ENCODE measurements at regions not wholly inside any gene's neighbourhood (a gene's known extent, or its start where the extent isn't known, plus 50 kb on each side); places are given as distances from the start of the nearest gene placed in this dataset.
"Not testable (repeated sequence)": the region's sequence is repeated elsewhere in the genome, so short reads cannot be mapped to it uniquely, and the experiment has no call there.

DNA sequence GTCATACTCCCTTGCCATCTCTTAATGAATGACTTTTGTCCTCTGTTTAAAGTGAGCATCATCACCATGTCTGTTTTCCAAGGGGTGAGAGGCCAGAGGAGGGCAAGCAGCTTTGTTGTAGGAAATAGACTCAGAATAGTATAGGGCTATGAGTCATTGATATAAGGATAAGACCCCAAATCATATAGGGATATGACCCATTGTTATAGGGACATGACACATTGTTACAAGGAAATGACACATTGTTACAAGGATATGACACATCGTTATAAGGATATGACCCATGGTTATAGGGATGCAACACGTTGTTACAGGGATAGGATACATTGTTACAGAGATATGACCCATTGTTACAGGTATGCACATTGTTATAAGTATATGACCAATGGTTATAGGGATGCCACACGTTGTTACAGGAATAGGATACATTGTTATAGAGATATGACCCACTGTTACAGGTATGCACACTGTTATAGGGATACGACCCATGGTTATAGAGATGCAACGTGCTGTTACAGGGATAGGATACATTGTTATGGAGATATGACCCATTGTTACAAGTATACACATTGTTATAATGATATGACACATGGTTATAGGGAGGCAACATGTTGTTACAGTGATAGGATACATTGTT is 311.1 kb upstream of the ADARB2 start:
- DNase-seq (ENCODE audit: low spot score), result peak; percentile 60
- no peak for FAIRE-seq

DNA sequence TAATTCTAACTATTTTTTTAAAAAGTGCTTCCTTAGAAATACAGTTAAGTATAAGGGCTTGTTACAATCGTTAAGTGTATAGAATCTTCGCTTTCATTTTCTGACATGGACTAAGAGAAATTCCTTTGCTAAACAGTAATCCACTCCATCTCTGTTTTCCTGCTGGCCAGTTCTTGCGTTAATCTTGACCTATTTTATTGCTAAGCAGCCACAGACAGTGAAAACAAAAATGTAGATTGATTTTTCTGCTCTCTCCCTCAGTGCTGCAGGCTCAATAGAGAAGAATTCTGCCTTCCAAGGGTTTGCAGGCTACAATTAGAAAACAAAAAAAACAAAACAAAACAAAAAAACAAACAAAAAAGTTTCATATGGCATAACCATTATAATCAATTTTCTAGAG is 310.4 kb upstream of the ADARB2 start:
- DNase-seq (ENCODE audit: low spot score), result no peak
- FAIRE-seq, result no peak

DNA sequence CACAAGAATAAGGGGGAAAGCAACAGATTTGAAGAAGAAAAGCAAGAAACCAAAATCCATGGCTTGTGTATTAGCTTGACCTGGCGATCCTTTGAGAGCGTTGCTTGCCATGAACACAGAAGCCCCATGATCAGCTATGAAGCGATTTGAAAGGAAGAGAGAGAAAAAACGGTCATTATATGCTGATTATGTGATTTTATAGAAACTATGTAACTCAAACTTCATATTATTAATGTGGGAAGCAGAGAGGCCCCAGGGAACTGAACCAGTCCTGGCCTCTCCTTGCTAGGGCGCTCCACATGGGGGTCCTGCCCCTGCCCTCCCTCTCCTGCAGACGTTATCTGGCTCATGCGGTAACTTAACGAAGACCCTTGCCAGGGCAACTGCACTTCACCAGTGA is 306.1 kb upstream of the ADARB2 start:
- no peak for FAIRE-seq

DNA sequence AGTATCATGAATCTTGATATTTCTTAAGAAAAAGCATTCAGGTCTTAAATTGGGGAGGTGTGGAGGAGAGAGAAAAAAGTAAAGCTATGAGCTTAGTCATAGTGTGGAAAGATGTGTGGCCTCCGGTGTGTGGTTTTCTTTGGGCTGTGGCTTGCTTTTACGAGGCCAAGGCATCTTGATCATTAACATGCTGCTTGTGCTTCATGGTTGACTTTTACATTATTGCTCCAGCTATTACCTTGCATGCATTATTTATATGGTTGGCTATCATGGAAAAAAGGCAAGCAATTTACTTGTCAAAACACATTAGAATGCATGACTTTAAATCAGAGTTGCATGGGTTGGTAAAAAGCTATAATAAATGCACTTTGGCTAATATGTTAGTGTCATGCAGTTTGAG is 300.7 kb upstream of the ADARB2 start:
- DNase-seq (ENCODE audit: low spot score), result peak; percentile 14
- FAIRE-seq, result peak; percentile 75

More for the DNA sequence above, 306.1 kb upstream of the ADARB2 start:
- no peak for DNase-seq (ENCODE audit: low spot score)

DNA sequence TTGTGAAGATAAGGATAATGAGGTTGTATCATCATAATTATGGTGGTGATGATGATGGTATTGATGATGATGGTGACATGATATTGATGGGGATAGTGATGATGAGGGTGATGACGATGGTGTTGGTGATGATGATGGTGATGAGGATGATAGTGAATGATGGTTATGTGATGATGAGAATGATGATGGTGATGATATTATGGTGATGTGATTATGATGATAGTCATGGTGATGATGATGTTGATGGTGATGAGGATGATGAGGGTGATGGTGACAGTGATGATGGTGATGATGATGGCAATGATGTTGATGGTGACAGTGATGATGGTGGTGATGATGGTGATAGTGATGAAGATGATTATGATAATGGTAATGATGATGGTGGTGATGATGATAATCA is 299.9 kb upstream of the ADARB2 start:
- no peak for DNase-seq (ENCODE audit: low spot score)
- FAIRE-seq, result no peak

DNA sequence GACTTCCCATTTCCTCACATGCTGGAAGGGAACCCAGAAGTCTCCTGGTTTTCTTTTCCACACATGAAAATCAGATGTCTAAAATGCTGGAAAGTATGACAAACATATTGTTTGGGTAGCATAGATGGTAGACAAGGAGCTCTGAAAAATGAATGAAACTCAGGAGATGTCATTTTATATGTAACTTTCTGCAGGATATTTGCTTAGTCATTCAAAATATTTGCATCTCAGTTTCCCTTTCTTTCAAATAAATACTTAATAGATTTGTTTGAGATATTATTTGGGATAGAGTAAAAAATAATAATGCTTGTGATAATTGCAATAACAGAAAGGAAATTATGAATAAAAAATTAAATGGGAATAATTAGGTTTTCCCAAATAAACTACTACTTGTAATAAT is 298.9 kb upstream of the ADARB2 start:
- DNase-seq (ENCODE audit: low spot score), result no peak
- no peak for FAIRE-seq

DNA sequence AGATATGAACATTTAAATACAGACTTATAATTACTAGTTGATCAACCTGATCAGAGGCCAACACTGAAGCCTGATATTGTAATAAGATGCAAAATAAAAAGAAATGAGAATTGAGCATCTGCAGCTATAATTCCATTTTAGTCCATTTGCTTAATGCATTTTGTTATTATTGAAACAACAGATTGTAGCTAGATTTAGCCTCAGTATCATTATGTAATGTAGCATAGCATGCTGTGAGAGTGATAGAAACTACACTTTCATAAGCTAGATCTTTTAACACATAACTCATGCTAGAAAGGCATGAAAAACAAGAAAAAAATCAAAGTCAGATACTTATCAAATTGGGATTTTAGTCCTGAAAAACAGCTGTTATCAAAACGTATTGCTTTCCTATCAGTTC is 292.7 kb upstream of the ADARB2 start:
- FAIRE-seq, result no peak

DNA sequence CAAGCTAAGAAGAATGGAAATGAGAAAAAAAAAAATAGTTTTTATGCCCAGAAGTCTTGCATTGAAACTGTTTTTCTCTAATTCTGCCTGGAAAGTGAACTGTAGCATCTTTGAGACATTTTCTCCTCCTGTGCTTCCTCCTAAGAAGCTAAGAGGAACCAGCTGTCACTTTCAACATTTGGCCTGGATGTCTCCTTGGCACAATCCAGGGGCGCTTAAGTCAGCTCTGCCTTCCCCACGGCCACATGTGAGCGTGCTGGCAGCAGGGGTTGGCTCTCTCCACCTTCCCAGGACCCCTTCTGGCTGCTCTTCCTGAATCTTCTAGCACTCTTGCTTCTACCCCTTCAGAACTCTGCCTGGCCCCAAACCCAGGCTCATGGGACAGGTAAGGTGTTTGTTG is 289.6 kb upstream of the ADARB2 start:
- no peak for FAIRE-seq
- DNase-seq (ENCODE audit: low spot score), result no peak

More for the DNA sequence above, 292.7 kb upstream of the ADARB2 start:
- no peak for DNase-seq (ENCODE audit: low spot score)

DNA sequence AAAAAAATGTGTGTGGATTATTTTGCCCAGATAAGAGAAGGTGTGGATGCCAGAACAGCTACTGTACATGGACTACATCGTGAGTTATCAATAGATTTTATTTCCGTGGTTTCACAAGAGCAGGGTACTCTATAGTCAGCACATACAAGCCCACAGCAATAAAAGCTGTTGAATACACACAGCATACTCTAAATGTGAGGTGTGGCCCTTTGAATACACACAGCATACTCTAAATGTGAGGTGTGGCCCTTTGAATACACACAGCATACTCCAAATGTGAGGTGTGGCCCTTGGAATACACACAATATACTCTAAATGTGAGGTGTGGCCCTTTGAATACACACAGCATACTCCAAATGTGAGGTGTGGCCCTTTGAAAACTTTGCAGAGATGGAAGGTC is 287.4 kb upstream of the ADARB2 start:
- FAIRE-seq; DNase-seq (ENCODE audit: low spot score): not testable (repeated sequence)

DNA sequence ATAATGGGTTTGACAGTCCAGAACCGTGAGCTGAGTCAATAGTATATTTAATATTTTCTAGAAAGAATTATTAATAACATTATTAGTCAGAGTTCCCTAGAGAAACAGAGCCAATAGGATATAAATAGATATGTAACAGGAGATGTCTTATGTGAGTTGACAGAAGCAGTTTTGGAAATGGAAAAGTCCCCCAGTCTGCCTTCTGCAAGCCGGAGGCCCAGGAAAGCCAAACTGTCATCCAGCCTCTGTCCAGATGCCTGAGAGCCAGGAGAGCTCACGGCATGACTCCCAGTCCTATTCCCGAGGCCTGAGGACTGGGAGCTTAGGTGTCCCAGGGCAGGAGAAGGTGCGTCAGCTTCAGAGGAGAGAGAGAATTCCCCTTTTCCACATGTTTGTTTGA is 286.4 kb upstream of the ADARB2 start:
- DNase-seq (ENCODE audit: low spot score) (no peak), FAIRE-seq (no peak)

DNA sequence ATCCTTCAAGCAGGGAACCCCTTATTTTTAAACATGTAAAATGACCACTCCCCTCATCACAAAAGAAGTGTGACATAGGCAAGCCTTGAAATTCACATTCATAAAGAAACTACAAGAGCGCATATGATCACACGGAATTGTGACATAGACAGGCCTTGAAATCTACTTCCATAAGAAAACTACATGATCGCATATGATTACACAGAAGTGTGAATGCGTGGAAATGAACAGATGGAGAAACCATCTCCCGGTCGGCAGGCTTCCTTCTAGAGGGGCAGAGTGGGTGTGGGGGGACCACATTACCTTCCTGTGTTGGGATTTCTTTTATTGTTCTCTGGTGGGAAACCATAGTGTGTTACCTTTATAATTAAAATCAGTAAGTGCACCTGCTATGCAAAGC is 285.1 kb upstream of the ADARB2 start:
- FAIRE-seq (no peak), DNase-seq (ENCODE audit: low spot score) (no peak)

DNA sequence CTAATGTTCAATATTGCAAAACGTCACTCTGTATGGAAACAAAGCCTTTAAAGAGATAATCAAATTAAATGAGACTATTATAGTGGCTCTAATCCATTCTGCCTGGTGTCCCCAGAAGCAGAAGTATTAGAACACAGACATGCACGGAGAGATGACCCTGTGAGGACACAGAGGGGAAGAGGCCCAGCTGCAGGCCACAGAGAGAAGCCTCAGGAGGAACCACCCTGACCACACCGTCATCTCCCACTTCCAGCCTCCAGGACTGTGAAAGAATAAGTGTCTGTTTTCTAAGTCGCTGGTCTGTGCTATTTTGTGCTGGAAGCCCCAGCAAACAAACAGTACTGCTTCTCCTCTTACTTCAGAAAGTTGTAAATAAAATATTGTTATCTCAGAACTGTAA is 283.5 kb upstream of the ADARB2 start:
- FAIRE-seq (no peak), DNase-seq (ENCODE audit: low spot score) (no peak)

DNA sequence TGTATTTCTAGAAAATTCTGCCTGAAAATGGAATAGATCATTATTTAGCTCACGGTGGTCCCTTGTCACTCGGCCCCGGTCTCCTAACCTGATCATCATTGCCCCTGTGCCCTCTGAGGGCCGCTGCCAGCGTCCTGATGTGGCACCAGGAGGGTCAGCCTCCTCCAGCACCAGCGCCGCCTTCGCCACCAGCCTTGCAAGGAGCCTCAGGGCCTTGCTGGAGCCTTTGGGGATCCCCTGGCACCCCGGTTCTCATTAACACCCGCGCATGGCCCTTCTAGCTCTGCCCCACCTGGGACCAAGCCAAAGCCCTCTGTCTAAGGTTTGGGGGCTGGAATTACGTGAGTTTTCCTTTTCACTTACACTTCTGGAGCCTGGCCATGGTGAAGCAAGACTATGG is 282.5 kb upstream of the ADARB2 start:
- no peak for FAIRE-seq

DNA sequence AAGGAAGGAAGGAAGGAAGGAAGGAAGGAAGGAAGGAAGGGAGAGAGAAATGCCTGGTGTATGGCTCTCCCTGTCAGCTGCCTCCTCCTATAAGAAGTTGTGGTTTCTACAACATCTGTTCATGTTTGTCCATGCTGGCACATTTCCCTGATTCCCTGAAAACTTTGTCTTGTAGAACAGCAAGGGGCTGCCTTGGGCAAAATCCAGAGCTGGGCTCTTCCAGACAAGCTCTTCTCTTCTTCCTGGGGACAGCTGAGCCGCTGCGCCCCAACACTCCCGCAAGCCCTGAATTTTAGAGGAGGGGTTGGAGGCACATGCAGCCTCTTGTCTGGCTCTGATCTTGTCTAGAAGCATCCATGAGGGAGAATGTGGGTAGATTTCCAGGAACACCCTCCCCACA is 282.0 kb upstream of the ADARB2 start:
- DNase-seq (ENCODE audit: low spot score) (no peak), FAIRE-seq (no peak)

More for the DNA sequence above, 282.5 kb upstream of the ADARB2 start:
- no peak for DNase-seq (ENCODE audit: low spot score)

DNA sequence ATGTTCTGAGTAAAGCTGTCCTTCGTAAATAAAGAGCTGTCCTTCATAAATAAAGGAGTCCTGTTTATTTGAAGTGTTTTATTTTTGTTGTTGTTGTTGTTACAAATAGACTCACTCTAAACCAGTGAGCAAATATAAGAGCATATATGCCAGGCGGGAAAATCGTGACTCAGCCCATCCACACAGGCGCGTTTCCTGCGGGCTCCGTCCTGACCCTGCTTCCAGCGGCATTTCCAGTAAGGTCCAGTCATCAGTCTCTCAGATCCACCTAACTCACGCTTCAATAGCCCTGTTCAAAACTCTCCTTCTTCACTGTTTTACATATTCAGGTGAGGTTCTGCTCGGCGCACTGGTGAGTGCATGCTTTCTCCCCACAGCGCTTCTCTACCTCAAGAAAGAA is 277.2 kb upstream of the ADARB2 start:
- FAIRE-seq (no peak), DNase-seq (ENCODE audit: low spot score) (no peak)

DNA sequence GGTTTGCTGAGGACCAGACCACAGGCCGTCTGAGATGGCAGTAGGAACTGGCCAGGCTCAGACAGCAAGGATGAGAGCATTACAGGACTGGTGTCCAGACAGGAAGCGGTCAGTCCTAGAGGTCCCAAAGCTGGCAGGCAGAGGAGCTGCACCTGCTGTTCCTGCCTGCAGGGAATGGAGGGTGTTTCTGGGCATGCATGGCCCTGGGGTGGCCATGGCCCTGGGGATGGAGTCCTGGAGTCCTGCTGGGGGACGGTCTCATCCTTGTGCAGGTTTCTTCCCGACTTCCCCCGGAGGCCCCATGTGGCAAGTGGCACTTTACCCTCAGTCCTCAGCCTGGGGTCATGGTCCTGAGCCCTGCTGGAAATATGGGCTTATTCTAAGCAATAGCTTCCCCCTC is 274.9 kb upstream of the ADARB2 start:
- DNase-seq (ENCODE audit: low spot score), result no peak

DNA sequence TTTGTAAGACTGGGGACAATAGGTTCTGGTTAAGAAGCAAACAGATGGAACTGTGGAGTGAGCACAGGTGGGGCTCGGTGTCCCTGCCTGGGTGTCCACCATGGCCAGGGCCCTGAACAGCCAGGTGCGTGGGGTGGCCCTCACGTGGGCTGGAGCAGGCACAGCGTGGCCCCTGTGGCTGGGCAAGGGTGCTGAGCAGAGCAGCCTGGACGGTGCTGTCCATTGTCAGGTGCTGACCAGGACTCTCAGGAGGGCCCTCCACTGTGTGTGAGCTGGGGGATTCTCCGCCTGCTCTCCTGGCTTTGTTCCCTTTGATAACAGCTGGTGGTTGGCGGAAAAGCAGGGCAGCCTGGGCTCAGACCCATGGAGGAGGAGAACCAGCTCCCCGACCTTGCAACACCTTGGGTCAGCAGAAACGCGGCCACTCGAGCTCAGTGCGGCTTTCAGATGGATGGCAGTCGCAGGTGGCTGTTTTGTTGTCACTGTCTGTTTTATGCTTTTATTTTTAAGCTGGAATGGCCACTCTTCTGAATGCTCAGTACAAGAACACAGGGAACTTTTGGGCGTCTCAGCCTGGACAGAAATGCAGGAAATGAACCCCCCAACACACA is 273.9 kb upstream of the ADARB2 start:
- no peak for DNase-seq (ENCODE audit: low spot score)
- FAIRE-seq, result no peak

More for the DNA sequence above, 274.9 kb upstream of the ADARB2 start:
- no peak for FAIRE-seq

DNA sequence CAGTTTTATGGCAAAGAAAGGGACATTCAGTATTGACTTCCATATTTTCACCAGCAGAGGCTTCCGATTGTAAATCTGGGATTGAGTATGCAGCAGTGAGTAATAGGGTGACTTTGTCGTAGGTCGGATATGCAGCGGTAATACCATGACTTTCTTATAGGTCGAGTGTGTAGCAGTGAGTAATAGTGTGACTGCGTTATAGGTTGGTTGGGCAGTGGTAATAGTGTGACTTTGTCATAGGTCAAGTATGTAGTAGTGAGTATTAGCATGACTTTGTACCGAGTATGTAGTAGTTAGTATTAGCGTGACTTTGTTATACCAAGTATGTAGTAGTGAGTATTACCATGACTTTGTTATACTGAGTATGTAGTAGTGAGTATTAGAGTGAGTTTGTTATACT is 268.2 kb upstream of the ADARB2 start:
- no peak for FAIRE-seq
- no peak for DNase-seq (ENCODE audit: low spot score)

DNA sequence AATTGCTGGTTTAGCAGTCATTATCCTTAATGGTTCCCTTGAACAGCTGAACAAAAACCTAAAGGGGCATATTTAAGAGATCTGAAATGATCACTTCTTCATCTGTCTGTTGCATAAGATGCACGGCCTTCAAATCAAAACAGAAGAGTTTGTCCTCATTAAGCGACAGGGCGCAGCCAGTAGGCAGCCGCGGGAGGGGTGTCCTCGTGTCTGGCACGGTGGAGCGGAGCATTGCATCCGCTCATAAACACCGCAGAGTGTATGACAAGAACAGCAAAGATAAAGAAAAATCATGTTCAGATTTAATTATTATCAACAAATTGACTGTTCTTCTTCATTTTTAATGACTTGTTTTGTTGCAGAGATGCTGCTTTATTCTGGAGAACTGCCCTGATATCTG is 255.6 kb upstream of the ADARB2 start:
- DNase-seq (ENCODE audit: low spot score), result no peak
- FAIRE-seq, result no peak

DNA sequence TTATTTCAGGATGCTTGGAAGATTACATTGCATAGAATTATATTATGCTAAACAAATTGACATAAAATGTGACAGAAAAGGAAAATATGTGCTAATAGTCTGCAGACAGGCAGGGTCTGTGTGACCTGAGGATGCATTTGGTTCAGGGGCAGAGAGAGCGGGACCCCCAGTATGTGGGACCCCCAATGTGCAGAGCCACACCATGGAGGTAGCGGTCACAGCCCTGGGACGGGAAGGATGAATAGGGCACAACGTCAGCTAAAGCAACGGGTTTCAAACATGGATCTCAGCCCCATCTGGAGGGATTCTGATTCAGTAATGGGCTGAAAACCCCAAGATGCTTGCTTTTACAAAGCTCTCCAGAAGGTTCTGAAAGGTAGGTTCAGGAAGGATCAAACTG is 251.8 kb upstream of the ADARB2 start:
- DNase-seq (ENCODE audit: low spot score) (no peak), FAIRE-seq (no peak)

DNA sequence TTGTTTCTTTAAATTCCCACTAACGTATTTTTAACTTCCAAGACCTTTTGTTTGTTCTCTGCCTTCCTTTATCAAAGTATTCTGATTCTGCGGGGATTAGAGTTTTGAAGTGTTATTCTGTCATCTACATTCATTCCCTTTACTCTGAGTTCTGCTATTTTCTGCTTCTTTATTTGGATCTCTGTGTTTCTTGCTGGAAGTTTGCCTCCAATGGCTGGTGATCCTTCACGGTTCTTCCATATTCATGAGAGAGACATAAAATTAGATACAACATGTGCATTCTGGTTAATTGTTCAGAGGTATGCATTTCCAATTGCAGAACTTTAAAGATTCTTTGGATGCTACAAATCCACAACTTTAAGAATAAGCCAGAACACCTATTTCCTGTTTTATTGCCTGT is 244.7 kb upstream of the ADARB2 start:
- FAIRE-seq (no peak), DNase-seq (ENCODE audit: low spot score) (no peak)

DNA sequence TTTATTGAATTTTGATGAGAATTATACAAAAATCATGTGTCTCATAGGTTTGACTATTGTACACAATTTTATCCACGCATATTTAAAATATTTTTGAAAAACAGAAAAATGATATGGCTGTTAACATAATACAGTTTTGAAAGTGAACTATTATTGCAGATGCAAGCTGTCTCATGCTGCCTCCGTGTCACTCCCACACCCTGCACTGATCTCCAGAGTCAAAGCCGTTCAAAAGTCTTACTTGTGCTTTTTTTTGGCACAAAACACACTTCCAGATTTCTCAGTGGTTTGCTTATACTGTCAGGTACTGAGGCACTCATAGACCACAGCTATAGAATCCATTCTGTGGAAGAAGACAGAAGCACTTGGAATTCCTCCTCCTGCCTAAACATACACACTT is 243.1 kb upstream of the ADARB2 start:
- no peak for FAIRE-seq

DNA sequence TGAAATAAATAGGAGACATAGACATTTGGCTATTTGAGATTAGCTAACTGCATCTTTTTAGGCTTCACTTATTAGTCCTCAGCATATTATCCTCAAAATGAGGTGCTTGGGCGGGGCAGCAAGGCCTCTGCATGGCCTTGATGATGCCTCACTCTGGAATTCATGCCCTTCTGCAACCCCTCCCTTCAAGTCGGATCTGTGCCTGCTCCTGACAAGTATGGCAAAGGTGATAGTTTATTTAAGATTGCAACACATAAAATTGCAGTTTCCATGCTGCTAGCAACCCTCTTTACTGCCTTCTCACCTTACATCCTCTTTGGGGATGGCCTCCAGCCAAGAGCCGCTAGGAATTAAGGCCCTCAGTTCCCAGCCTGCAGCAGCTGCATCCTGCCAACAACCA is 241.3 kb upstream of the ADARB2 start:
- DNase-seq (ENCODE audit: low spot score) (no peak), FAIRE-seq (no peak)

More for the DNA sequence above, 243.1 kb upstream of the ADARB2 start:
- no peak for DNase-seq (ENCODE audit: low spot score)

DNA sequence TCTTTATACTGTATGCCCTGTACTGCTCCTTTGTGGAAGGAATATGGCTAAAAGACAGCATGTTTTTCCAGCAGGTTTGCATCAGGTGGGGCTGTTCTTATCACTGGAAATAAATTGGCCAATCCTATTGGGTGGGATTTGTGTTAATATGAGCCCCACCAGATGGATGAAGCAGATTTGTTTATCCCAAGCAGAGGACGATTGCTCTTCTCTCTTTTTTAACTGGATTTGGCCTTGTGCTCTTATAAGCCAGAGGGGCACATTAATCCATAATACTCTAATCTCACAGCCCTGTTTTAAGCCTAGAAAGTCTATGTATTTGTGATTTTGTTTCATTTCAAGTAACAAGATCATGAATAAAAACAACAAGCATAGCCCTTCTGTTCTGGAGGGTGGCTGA is 240.1 kb upstream of the ADARB2 start:
- FAIRE-seq, result no peak
- no peak for DNase-seq (ENCODE audit: low spot score)
